NCI-H524 (cell line): ENCODE measurements at regions not wholly inside any gene's neighbourhood (a gene's known extent, or its start where the extent isn't known, plus 50 kb on each side); places are given as distances from the start of the nearest gene placed in this dataset.

Experiments used
- DNase-seq, 2 experiments: peaks; one replicate each; lab custom pipeline; 2025; lab: John Stamatoyannopoulos, UW

DNA sequence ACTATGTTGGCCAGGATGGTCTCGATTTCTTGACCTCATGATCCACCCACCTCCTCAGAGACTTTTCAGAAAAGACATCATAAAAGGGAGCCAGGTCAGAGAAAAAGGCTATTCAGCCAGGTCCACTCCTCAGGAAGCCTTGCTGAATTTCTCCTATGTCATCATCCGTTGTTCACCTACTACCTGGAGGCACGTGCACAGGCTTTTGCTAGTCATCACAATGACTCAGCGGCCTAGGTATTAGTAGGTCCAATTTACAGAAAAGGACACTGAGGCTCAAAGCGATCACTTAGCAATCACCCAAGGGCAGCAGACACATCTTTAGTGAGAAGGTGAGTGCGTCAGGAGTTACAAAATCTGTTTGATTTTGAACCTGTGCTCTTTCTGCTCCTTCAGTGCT, 72.3 kb upstream of the RAD23B start:
- DNase-seq = no peak

DNA sequence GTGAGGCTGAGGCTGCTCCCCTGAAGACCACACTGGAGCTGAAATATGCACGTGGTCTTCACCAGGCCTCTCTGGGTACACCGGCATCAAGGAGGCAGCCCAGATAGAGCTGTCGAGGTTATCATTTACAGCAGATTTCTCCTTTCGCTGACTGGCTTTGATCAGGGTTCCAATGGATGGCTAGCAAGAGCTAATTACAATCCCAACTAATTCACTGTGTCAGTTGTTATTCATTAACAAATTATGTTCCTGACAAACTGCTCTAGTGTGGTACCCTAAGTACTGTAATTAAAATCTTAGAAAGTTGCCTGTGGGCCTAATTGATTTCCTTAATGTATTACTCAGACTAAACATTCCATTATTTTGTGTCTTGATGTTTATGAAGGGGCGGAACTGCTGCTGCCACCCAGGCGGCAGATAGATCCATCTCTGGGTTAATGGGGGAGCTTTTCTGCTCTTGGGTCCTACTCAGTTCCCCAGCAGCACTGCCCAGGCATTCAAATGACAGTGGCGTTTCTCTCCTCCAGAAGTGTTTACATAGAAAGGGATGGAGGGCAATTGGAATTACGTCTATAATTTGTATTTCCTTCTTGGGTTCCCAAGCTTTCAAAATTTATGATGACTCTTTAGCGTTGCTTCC, 71.7 kb upstream of the RAD23B start:
- no peak for DNase-seq

DNA sequence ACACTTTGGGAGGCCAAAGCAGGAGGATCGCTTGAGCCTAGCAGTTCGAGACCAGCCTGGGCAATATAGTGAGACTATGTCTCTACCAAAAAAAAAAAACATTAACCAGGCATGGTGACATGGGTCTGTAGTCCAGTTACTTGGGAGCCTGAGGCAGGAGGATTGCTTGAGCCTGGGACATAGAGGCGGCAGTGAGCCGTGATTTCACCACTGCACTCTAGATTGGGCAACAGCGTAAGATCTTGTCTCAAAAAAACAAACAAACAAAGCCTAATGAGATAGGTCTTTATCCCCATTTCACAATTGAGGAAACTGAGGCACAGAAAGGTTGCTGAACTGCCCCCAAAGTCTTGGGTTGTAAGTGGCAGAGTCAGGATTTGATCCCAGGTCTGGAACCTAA, 70.5 kb upstream of the RAD23B start:
- no peak for DNase-seq

DNA sequence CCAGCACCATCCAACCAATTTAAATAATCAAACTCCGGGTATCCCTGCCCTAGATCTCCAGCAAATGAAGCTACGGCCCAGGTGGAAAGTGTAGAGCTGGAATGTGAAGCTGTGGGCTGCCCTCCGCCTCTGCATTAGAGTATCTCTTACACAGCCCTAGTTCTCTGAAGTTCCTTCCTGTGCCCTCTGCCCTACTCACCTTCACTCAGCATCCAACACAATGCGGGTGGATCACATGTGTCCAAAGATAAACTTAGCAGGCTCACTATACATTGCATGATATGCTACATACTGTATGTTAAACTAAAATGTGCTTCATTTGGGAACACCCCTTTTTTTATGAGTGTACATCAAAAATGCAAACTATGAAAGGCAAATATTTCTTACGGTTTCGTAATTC, 70.0 kb upstream of the RAD23B start:
- no peak for DNase-seq

DNA sequence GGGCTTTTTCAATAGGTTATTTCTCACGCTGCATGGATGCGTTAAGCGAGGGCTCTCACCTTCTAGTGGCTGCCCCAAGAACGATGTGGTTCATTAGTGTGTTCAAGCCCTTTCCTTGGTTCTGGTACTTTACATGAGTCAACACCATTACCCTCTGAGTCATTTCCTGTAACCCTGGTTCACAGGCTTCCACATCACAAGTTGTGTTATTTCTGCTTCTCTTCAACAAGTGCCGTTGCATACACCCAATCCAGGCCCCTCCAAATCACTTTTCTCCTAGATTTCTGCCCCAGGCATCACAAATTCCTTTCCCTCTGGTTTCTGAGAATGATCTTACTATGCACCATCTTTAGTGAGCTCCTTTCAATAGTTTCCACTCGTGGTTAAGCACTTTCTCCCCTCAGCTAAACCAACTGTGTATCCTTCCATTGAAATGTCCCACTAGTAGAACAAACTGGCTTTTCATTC, 69.5 kb upstream of the RAD23B start:
- no peak for DNase-seq

DNA sequence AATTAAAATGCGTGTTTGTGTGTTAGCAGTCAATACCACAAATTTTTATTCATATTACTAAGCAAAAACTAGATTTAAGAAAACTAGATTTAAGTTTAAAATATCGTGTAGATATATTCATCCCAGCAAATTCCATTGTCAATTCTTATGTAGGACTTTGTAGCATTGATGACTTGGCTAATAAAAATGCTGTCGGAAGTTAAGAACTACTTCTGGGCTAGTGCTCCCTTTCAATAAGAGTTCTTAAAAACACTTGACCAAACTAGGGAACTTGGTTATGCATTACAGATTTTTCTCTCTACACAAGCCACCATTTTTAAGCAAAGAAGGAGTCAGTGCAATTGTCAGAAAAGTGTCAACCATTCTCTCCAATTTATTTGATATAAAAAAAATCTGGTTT, 68.7 kb upstream of the RAD23B start:
- no peak for DNase-seq

DNA sequence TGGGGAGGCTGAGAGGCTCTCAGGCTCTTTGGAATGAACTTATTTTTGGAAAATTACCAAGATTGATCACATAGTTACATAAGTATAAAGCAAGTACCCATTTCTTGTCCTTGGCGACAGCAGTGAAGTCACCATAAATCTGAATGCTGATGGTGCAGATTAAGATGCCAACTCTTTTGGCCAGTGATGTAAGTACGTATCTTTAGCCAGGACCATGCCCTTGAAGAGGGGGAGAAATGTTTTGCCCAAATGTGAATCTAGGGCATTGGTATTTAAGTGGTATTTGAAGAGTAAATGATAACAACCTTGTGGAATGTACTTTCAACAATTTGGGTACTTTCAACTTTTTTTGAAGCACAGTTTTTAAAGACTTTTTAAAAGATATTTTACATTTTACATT, 68.2 kb upstream of the RAD23B start:
- no peak for DNase-seq

DNA sequence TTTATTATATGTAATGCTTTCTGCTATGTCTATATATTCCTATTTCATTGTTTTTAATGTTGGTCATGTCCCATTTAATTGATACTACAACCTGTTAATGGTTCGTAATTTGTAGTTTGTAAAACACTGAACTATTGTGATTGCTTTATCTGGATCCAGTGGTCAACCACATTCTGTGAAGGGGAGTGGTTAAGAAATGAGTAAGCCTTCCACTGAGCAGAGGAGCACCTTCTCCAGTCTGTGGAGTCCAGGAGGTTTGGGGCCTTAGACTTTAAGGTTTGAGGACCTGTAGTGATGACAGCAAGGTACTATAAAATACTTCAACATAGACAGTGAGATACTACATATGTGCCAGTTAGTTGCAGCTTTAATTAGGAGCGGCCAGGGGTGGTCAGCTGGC, 67.7 kb upstream of the RAD23B start:
- DNase-seq = no peak

DNA sequence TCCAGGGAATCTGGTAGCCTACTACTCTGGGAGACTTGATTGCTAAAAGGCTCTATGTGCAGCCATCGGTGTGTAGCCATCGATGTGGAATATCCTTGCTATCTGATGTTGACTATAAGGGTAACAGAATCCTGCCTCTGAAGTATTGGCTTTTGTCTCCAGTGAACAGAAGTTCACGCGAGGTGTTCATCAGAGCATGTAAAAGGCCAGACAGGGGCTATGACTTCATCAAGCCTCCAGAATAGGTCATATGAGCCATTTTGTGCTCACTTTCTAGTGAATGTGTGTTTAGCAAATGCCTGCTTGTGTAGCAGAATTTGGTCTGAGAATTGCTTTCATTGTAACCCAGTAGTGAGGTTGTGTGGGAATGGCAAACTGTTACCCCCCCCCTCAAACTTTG, 66.8 kb upstream of the RAD23B start:
- no peak for DNase-seq

DNA sequence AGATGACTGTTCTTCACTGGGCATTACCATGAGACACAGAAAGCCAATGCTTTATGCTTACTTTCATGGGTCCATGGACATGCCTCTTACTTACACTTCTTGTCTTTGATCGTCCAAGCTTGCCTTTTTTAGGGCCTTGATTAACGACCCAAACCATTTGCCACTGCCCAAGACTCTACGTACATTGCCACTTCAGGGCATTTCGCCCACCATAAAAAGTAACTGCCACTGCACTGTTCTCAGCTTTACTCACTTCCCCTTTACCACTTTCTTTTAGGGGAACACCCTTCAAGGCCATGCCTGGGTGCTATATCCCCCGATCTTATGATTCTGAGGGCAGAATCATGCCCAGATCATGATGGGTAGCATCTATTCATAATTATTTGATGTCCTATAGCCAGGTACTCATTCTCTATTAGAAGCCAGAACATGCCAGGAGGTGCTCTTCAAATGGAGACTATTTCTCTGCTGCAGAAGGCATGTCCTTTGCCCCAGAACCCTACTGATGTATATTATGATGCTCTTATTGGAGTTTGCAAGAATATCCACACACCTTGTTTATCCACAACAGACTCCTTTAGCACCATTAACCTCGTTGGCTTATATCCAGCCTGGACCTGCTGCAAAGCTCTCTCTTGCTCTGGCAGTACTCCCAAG, 64.1 kb upstream of the RAD23B start:
- DNase-seq = no peak

DNA sequence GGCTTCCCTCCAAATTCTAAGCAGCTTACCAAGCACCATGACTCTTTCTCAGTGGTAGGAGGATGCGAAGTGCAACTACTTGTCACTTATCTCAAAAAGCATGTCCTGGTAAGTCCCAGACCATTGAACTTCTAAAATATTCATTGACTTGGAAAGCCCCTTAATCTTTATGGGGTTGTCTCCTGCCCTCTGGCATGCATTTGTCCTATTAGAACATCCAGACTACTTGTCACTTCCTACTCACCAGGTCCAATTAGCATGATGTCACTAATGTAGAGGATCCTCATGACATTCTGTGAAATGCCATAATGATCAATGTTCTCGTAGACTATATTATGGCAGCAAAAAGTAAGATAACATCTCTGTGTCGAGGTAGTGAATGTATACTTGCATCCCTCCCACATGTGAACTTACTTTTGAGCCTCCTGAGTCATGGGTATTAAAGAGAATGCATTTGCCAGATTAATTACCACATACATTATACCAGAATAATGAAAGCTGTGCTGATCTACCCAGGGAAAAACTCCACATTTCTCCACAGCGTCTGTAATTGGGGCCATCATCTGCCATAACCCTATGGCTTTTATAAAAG, 63.5 kb upstream of the RAD23B start:
- DNase-seq = no peak

DNA sequence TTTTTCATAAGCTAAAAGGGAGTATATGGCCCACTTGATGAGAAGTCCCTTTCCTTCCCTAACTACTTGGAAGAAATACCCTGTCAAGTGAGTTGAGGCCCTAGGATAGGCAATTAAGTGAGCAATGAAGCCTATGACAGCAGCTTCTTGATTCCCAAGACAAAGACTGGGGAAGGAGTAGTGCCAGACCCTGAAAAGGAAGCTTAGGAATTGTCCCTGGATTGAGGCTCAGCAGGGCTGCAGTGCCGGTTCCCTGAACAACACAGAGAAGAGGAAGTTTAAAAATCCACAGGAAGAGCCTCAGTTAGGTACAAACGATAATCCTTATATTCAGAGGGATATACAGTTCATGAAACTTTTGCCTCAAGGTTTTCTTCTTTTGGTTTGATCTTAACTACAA, 61.8 kb upstream of the RAD23B start:
- DNase-seq = no peak

DNA sequence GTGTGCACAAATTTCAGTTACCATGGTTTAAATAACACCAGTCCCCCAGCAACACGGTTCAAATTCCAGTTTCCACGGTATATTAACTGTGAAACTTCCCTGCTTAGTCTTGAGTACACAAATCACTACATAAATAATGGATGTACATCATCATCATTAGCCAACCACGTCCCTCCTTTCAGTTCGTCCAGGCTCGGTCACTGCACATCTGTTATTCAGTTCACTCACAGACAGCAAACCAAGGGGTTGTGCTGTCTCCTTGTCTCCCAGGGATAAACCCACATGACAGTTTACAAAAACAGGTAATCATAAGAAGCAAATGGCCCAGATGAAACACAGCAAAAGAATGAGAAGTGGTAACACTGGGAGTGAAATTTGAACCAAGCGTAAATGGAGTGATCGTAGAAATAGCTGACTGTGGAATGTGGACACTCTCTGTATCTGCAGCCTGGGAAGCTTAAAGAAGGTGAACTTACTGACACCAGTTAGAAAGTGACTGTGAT, 61.0 kb upstream of the RAD23B start:
- no peak for DNase-seq

DNA sequence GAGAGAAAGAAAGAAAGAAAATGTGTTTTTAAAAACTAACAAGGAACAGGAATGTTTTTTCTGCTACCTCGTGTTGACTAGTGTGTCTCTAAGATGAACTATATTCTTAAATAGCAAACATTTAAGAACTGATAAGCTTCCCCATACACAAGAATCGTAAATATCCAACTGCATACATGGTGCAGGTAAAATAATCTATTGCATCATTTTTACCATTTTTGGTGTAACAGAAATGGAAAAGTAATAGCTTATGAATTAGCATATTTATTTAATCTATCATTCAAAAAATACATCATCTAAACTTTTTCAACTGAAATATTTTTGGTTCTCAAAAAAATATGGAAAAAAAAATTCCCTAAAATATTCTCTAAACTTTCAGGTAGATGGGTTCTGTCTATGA, 59.7 kb upstream of the RAD23B start:
- DNase-seq = no peak

DNA sequence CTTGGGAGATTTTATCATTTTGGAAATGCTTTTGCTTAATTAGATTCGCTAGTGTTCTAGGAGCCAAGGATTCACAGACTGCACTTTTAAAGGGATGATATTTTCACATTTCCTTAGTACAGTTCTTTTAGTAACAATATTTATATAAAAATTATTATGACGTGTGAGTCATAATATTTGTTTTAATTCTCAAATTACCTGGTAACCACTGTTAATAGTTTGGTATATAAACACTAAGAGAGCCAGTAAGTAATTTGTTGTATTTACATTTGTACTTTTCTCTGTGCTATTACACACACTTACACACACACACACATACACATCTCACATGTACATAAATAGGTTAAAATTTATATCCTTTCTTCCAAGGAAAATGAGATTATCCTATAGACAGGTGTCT, 58.8 kb upstream of the RAD23B start:
- no peak for DNase-seq

DNA sequence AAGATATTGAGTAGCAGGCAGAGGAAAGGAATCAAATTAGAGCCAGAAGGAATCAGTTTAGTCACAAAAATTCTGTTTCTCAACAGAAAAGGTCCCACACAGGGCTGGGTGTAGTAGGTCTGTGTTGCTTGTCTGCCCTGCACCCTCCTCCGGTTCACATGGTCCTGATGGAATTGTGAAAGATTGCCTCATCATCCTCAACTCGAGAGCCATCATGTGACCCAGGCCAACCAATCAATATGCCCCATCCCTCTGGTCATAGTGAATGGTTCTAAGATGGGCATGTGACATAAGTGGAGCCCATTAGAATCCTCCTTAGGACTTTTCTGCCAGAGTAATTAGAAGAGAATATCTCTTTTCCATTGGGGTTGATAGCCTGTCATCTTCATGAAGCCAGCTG, 56.7 kb upstream of the RAD23B start:
- no peak for DNase-seq

DNA sequence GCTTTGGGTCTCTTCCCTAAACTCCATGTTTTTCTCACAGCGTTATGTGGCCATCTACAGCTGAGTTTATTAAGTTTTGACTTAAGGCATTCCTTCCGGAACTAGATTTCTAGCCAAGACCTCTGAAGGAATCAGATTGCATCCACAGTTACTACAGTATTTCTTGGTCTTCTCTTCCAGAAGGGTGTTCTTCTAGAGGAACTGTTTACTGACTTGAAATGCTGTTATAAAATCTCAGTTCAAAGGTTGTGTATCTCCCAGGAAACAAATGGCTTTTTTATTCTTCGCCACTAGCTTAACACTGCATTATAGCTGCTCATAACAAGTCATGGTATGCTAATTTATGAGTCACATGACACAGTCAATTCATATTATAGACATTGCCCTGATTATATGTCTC, 55.3 kb upstream of the RAD23B start:
- DNase-seq = no peak

DNA sequence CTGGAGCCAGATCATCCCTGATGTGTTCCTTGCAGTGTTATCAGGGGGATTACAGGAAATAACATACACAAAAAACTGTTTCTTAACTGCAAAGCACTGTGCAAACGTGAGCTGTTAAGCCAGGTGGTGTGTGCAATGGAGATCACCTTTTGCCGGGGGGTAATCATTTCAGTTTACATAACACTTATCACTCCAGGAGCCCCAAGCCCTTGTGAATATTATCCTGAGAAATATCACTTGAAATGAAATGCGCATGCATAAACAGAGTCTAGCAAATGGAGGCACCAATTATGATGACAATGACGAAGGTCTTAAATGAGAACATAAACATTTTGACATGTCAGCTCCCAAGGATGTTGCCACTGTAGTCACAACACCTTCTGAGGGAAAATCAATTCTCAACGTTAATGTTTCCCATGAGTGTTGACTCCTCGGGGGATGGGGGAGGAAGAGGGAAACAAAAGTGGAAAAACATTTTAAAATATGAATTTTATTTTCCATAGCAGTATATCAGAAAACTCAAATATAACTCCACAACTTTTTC, 54.5 kb upstream of the RAD23B start:
- no peak for DNase-seq

DNA sequence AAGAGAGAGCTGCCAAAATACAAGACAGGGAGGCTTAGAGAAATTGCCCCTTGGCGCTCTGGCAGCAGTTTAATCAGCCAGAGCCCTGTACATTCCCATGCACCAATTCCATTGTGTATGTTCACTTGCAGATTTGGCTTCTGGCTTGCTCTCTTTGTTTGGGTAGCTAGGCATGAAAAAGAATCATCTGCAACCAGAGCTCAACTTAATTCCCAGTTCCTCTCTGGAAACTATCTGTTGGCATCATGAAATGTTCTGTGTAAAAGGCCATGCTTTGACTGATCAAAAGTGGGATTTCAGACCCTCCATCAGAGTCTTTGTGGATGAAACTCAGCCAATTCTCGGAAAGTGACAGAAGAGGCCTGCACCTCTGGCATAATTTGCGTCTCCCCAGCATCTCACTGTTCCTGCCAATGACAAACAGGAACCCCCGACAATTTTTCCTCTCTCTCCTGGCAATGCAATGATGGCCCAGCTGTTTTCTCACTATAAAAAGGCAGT, 53.8 kb upstream of the RAD23B start:
- DNase-seq = no peak
